ENCODE measurements at regions not wholly inside any gene's neighbourhood (a gene's known extent, or its start where the extent isn't known, plus 50 kb on each side); places are given as distances from the start of the nearest gene placed in this dataset.
"Not testable (repeated sequence)": the region's sequence is repeated elsewhere in the genome, so short reads cannot be mapped to it uniquely, and the experiment has no call there.

- Histone ChIP-seq H3K27ac (no peak overlapping the region), H3K4me3 (no peak overlapping the region), H3K36me3 (no peaks in the 10 kb centered on the region), H4K20me1 (no peaks in the 10 kb centered on the region), H3K9ac (no peak overlapping the region), H3K27me3 (no peaks in the 10 kb centered on the region), H3K9me3 (no peaks in the 10 kb centered on the region), H3K4me2 (no peak overlapping the region), H3K4me1 (no peaks in the 10 kb centered on the region)
- TF ChIP-seq Cebpa-rat (IDR thresholded peaks at IDR 0.05), result no peak; the same call in 1 of the 2 replicates
These were observed 80.7 kb downstream of the TFAP2B start for GRCh38 chr6:50899306-50899870.

- Histone ChIP-seq H3K9ac (no peak overlapping the region), H4K20me1 (no peaks in the 10 kb centered on the region), H3K4me2 (no peak overlapping the region), H3K9me3 (no peaks in the 10 kb centered on the region), H3K4me3 (no peak overlapping the region), H3K27ac (no peak overlapping the region), H3K4me1 (no peaks in the 10 kb centered on the region), H3K27me3 (no peaks in the 10 kb centered on the region), H3K36me3 (no peaks in the 10 kb centered on the region)
- TF ChIP-seq Cebpa-rat (IDR thresholded peaks at IDR 0.05), result no peak
These were observed 83.6 kb downstream of the TFAP2B start for GRCh38 chr6:50902260-50902659.

GRCh38 chr6:50905297-50905696, 86.6 kb downstream of the TFAP2B start:
- H3K9ac ChIP-seq, result no peak overlapping the region
- no peaks in the 10 kb centered on the region for H3K4me1 ChIP-seq
- H4K20me1 ChIP-seq, result no peaks in the 10 kb centered on the region
- H3K36me3 ChIP-seq, result no peaks in the 10 kb centered on the region
- H3K27me3 ChIP-seq, result no peaks in the 10 kb centered on the region
- H3K27ac ChIP-seq, result no peak overlapping the region
- no peak for TF ChIP-seq Cebpa-rat (IDR thresholded peaks at IDR 0.05)
- no peak overlapping the region for H3K4me3 ChIP-seq
- H3K4me2 ChIP-seq, result no peak overlapping the region
- no peaks in the 10 kb centered on the region for H3K9me3 ChIP-seq

DNA sequence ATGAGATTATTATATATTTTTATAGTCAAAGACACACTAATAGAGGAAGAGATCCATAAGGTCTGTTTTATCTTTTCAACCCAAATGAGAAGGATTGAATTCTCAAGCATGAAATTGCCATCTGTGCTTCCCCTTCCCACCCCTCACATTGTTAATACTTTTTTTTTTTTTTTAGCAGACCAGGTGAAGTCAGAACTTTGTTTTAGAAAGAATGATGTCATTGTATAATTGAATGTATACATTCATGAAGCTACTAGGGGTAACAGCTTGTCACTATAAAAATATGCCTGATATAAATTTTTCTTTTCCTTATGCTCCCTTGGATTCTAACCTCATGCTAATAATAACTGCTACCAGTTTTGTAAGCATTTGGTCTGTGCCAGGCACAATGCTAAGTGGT, 88.9 kb downstream of the TFAP2B start:
- Histone ChIP-seq H3K9ac (no peak overlapping the region), H3K4me1 (no peaks in the 10 kb centered on the region), H3K27ac (no peak overlapping the region), H3K4me3 (no peak overlapping the region), H3K9me3 (no peaks in the 10 kb centered on the region), H3K27me3 (no peaks in the 10 kb centered on the region), H4K20me1 (no peaks in the 10 kb centered on the region), H3K4me2 (no peak overlapping the region), H3K36me3 (no peaks in the 10 kb centered on the region)
- TF ChIP-seq Cebpa-rat (IDR thresholded peaks at IDR 0.05), result no peak

DNA sequence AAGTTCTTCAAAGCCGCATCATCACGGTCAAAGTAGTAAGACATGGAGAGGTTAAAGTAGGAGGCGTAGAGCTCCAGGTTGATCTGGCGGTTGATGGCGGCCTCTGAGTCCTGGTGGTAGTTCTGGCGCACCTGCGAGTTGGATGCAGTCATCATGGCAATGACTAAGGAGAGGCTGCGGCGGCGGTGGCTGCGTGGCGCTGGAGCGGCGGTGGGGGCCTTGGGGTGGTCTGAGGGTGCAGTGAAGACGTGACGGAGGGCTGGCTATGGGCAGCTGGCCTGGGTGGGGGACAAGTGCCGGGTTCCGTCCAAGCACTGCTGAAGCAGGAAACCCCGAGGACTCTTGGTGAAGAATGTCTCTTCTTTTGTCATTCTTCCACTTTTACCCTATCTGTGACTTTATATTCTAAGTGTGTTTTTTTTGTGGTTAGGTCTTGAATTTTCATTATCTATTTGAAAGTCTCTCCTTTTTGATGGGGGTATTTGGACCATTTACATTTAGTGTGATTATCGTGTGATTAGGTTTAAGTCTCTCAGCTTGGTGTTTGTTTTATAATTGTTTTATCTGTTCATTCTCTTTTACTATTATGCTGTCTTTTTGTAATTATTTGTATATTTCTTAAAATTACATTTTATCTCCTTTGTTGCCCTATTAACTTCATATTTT, 94.6 kb downstream of the TFAP2B start:
- no peaks in the 10 kb centered on the region for H3K27me3 ChIP-seq
- no peak overlapping the region for H3K4me3 ChIP-seq
- no peak overlapping the region for H3K4me2 ChIP-seq
- H3K9ac ChIP-seq, result no peak overlapping the region
- H3K9me3 ChIP-seq, result peaks cover 11% of the 10 kb centered on the region
- no peaks in the 10 kb centered on the region for H3K36me3 ChIP-seq
- H3K27ac ChIP-seq, result no peak overlapping the region
- no peaks in the 10 kb centered on the region for H3K4me1 ChIP-seq
- no peaks in the 10 kb centered on the region for H4K20me1 ChIP-seq
- no peak for TF ChIP-seq Cebpa-rat (IDR thresholded peaks at IDR 0.05)

GRCh38 chr6:50921378-50921777, 102.7 kb downstream of the TFAP2B start:
- H3K27ac ChIP-seq, H3K9ac ChIP-seq, H3K27me3 ChIP-seq, H3K36me3 ChIP-seq, H4K20me1 ChIP-seq, H3K4me2 ChIP-seq, H3K4me3 ChIP-seq, H3K4me1 ChIP-seq: not testable (repeated sequence)
- H3K9me3 ChIP-seq, result peaks cover 16% of the 10 kb centered on the region

DNA sequence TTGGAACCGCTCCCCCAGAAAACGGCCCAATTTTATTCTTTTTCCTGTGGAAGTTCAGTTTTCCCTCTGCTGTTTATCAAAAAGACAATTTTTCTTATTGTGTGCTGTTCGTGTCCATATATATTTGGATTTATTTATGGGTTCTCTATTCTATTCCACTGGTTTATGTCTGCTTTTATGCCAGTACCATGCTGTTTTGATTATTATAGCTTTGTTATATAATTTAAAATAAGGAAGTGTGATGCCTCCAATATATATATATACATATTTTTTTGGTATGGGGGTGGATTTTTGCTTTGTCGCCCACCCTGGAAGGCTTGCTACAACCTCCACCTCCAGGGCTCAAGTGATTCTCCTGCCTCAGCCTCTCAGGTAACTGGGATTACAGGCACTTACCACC, 103.3 kb downstream of the TFAP2B start:
- no peak for TF ChIP-seq Cebpa-rat (IDR thresholded peaks at IDR 0.05)
- no peaks in the 10 kb centered on the region for H3K4me1 ChIP-seq
- no peaks in the 10 kb centered on the region for H4K20me1 ChIP-seq
- no peak overlapping the region for H3K9ac ChIP-seq
- H3K27ac ChIP-seq, result no peak overlapping the region
- H3K27me3 ChIP-seq, result no peaks in the 10 kb centered on the region
- H3K9me3 ChIP-seq, result peaks cover 16% of the 10 kb centered on the region
- no peak overlapping the region for H3K4me2 ChIP-seq
- H3K4me3 ChIP-seq, result no peak overlapping the region
- H3K36me3 ChIP-seq, result no peaks in the 10 kb centered on the region

DNA sequence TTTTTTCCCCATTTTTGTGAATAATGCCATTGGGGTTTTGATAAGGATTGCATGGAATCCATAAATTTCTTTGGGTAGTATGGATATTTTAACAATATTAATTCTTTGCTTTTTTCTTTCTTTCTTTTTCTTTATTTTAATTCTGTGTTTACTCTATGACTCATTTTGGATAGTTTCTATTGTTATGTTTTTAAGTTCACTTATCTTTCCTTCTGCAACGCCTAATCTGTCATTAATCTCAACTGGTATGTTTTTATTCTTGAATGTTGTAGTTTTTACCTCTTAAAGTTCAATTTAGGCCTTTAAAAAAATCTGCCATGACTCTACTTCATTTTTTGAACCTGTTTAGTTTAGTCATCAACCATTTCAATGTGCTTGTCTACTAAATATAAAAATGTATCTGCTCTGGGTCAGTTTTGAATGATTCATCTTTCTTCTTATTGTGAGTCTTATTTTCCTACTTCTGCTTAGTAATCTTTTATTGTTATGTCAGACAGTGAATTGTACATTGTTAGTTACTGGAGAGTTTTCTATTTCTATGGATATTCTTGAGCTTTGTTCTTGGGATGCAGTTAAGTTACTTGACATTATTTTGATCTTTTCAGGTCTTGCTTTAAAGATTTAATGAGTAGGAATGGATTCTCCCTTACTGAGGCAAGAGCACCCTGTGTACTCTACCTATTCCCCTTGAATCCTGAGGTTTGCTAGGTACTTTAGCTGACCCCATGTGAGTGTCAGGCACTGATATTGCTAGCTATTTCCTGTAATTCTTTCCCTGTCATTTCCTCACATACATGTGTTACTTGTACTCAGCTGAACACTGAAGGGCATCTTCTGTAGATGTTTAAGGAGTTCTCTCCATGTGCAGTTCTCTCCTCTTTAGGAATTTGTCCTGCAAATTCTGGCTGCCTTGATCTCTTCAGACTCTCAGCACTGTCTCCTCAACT, 104.2 kb downstream of the TFAP2B start:
- no peaks in the 10 kb centered on the region for H3K27me3 ChIP-seq
- no peak overlapping the region for H3K4me3 ChIP-seq
- H3K36me3 ChIP-seq, result no peaks in the 10 kb centered on the region
- H3K9me3 ChIP-seq, result peaks cover 16% of the 10 kb centered on the region
- H3K4me2 ChIP-seq, result no peak overlapping the region
- no peak for TF ChIP-seq Cebpa-rat (IDR thresholded peaks at IDR 0.05)
- H3K27ac ChIP-seq, result no peak overlapping the region
- no peaks in the 10 kb centered on the region for H3K4me1 ChIP-seq
- no peak overlapping the region for H3K9ac ChIP-seq
- H4K20me1 ChIP-seq, result no peaks in the 10 kb centered on the region

DNA sequence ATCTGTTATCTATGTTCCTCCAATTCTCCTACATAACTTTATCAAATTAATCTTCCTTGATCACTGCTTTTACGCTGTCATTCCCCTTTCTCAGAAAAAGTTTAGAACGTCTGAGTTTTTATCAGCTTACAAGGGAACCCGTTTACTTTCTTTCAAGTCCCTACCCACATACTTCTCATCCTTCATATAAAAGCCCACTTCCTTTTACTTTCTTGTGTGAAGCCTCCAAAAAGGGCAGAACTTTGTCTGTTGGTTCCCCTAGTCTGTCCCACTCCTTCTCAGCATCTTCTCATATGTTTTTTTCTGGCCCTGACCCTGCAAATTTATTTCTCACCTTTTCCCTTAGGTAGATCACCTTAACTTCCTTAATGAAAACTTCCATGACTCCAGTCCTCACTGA, 106.1 kb downstream of the TFAP2B start:
- no peak for TF ChIP-seq Cebpa-rat (IDR thresholded peaks at IDR 0.05)
- Histone ChIP-seq H3K4me1 (no peaks in the 10 kb centered on the region), H3K36me3 (no peaks in the 10 kb centered on the region), H4K20me1 (no peaks in the 10 kb centered on the region), H3K4me3 (no peak overlapping the region), H3K27ac (no peak overlapping the region), H3K27me3 (no peaks in the 10 kb centered on the region), H3K4me2 (no peak overlapping the region), H3K9ac (no peak overlapping the region), H3K9me3 (peaks cover 16% of the 10 kb centered on the region)

- no peak for TF ChIP-seq Cebpa-rat (IDR thresholded peaks at IDR 0.05)
- no peaks in the 10 kb centered on the region for H3K4me1 ChIP-seq
- H3K4me3 ChIP-seq, result no peak overlapping the region
- no peak overlapping the region for H3K9ac ChIP-seq
- no peaks in the 10 kb centered on the region for H3K27me3 ChIP-seq
- no peak overlapping the region for H3K4me2 ChIP-seq
- H3K36me3 ChIP-seq, result no peaks in the 10 kb centered on the region
- H3K9me3 ChIP-seq, result peaks cover 16% of the 10 kb centered on the region
- H3K27ac ChIP-seq, result no peak overlapping the region
- no peaks in the 10 kb centered on the region for H4K20me1 ChIP-seq
These were observed 106.9 kb downstream of the TFAP2B start for GRCh38 chr6:50925548-50925947.

All from BLaER1 (cell line).